ENCODE measurements at regions not wholly inside any gene's neighbourhood (a gene's known extent, or its start where the extent isn't known, plus 50 kb on each side); places are given as distances from the start of the nearest gene placed in this dataset.

DNA sequence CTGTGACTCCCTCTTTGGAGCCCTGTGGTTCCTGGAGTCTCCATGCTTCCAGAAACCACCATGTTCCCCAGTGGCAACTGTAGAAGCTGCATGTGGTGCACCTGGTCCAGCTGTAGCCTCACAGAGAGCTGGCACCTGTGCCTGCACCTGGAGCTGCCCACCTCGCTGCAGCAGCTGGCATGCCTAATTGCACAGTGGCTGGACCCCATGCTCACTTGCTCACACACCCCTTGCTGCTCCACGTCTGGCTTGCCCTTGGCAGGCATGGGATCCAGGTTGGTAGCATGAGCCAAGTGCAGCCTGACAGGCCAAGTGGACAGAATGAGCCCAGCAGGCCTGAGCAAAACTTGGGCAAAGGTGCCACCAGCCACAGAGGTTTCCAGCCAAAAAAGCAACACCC is 680.1 kb downstream of the MATN1 start:
- TF ChIP-seq POLR2A (IDR thresholded peaks at IDR 0.05; ENCODE audit: low read depth, low read length) (no peak), POLR2AphosphoS5 (IDR thresholded peaks at IDR 0.05; ENCODE audit: low read depth, low read length) (no peak)
